Neuronal stem cell (in vitro differentiated cells): ENCODE measurements at regions not wholly inside any gene's neighbourhood (a gene's known extent, or its start where the extent isn't known, plus 50 kb on each side); places are given as distances from the start of the nearest gene placed in this dataset.

Experiments used
- DNase-seq: peaks from one replicate; pipeline ENCODE4 v3.0.0-alpha.2; 2013; ENCODE audit warnings: low spot score
- H2AFZ ChIP-seq: one replicate; pipeline ENCODE4 v1.6.1; 2013; ENCODE audit warnings: mild to moderate bottlenecking, low read length, inconsistent platforms
- H2AK5ac ChIP-seq: 2 replicates; pipeline ENCODE4 v1.6.1; 2013; ENCODE audit warnings: low read depth, mild to moderate bottlenecking, inconsistent platforms, low read length, moderate library complexity, mixed read lengths
- H2BK120ac ChIP-seq: 2 replicates; pipeline ENCODE4 v1.6.1; 2013; ENCODE audit warnings: low read depth, mild to moderate bottlenecking, inconsistent platforms, low read length, moderate library complexity, mixed read lengths
- H2BK12ac ChIP-seq: one replicate; pipeline ENCODE4 v1.6.1; 2013; ENCODE audit warnings: low read length, inconsistent platforms
- H2BK15ac ChIP-seq: 2 replicates; pipeline ENCODE4 v1.6.1; 2013; ENCODE audit warnings: mild to moderate bottlenecking, low read length, inconsistent platforms, mixed read lengths
- H2BK5ac ChIP-seq: one replicate; pipeline ENCODE4 v1.6.1; 2013; ENCODE audit warnings: inconsistent platforms, mild to moderate bottlenecking, low read length, moderate library complexity
- H3K14ac ChIP-seq: one replicate; pipeline ENCODE4 v1.6.1; 2013; ENCODE audit warnings: low read length, inconsistent platforms
- H3K18ac ChIP-seq: 2 replicates; pipeline ENCODE4 v1.6.1; 2013; ENCODE audit warnings: low read length, inconsistent platforms
- H3K23ac ChIP-seq: 2 replicates; pipeline ENCODE4 v1.6.1; 2013; ENCODE audit warnings: low read depth, mild to moderate bottlenecking, mixed read lengths, low read length, inconsistent platforms; ENCODE audit not compliant: poor library complexity
- H3K27ac ChIP-seq: replicated peaks from 3 replicates; pipeline ENCODE4 v1.5.1; 2013; ENCODE audit warnings: low read length, inconsistent platforms
- H3K27me3 ChIP-seq, 3 experiments: 2 replicates each; pipeline ENCODE4 v1.6.1; 2013; ENCODE audit warnings: low read length in 3 of 3, mild to moderate bottlenecking in 2 of 3, inconsistent platforms in 1 of 3, low read depth in 1 of 3, mixed read lengths in 1 of 3, moderate library complexity in 1 of 3; ENCODE audit not compliant: control insufficient read depth in 3 of 3, insufficient read depth in 3 of 3
- H3K36me3 ChIP-seq, 2 donors: replicated peaks in 1 of 2; 2 replicates each; pipeline ENCODE4 v1.6.1; 2013; ENCODE audit warnings: low read length in 2 of 2; ENCODE audit not compliant: control insufficient read depth in 2 of 2, insufficient read depth in 2 of 2
- H3K4ac ChIP-seq: 2 replicates; pipeline ENCODE4 v1.6.1; 2013; ENCODE audit warnings: inconsistent platforms, mild to moderate bottlenecking, low read length, moderate library complexity
- H3K4me1 ChIP-seq, 2 donors: 1 replicate in 1 of 2; 2 replicates in 1 of 2; pipeline ENCODE4 v1.6.1; 2013; ENCODE audit warnings: low read length in 2 of 2, low read depth in 1 of 2; ENCODE audit not compliant: control insufficient read depth in 2 of 2, insufficient read depth in 1 of 2
- H3K4me2 ChIP-seq: one replicate; pipeline ENCODE4 v1.6.1; 2013; ENCODE audit warnings: mild to moderate bottlenecking, low read length, inconsistent platforms; ENCODE audit not compliant: insufficient read depth, poor library complexity, severe bottlenecking
- H3K4me3 ChIP-seq, 2 donors: 2 replicates each; pipeline ENCODE4 v1.5.1; 2013; ENCODE audit warnings: low read length in 2 of 2, mild to moderate bottlenecking in 2 of 2, inconsistent platforms in 1 of 2, moderate library complexity in 1 of 2
- H3K79me1 ChIP-seq: one replicate; pipeline ENCODE4 v1.6.1; 2013; ENCODE audit warnings: low read depth, mild to moderate bottlenecking, inconsistent platforms, low read length, moderate library complexity
- H3K9ac ChIP-seq: one replicate; pipeline ENCODE4 v1.6.1; 2013; ENCODE audit warnings: mild to moderate bottlenecking, low read depth, low read length, inconsistent platforms; ENCODE audit not compliant: poor library complexity
- H3K9me3 ChIP-seq, 2 donors: replicated peaks in 1 of 2; 2 replicates each; pipeline versions ENCODE3 to v1.6.1; 2013; ENCODE audit warnings: low read length in 2 of 2, mild to moderate bottlenecking in 2 of 2, inconsistent platforms in 1 of 2, low read depth in 1 of 2, mixed read lengths in 1 of 2, moderate library complexity in 1 of 2; ENCODE audit not compliant: control insufficient read depth in 2 of 2, insufficient read depth in 1 of 2
- H4K8ac ChIP-seq: one replicate; pipeline ENCODE4 v1.6.1; 2013; ENCODE audit warnings: low read depth, mild to moderate bottlenecking, inconsistent platforms, low read length, moderate library complexity
- H4K91ac ChIP-seq: one replicate; pipeline ENCODE4 v1.6.1; 2013; ENCODE audit warnings: low read length, low read depth, mild to moderate bottlenecking, inconsistent platforms; ENCODE audit not compliant: poor library complexity
- WGBS, 2 donors: extraction: QIAGEN DNeasy Blood & Tissue Kit; methylation state at CpG; one replicate each; pipeline ENCODE4 v1.1.7; 2013; ENCODE audit warnings: missing lambda C conversion rate in 2 of 2, mixed read lengths in 1 of 2; ENCODE audit not compliant: insufficient read length in 2 of 2, insufficient replicate concordance in 1 of 2; ENCODE audit errors: extremely low coverage in 2 of 2; 5-methylcytosine and 5-hydroxymethylcytosine counted together

GRCh38 chr20:51165131-51165530 is 142.2 kb upstream of the KCNG1 start:
- no peaks in the 10 kb centered on the region for H3K36me3 ChIP-seq
- no peak overlapping the region for H3K4me2 ChIP-seq
- no peak overlapping the region for H2BK15ac ChIP-seq
- no peak overlapping the region for H3K4me3 ChIP-seq
- no peak for DNase-seq
- no peak overlapping the region for H2AFZ ChIP-seq
- H3K79me1 ChIP-seq, result no peaks in the 10 kb centered on the region
- H3K23ac ChIP-seq, result no peak overlapping the region
- H3K9ac ChIP-seq, result no peak overlapping the region
- H3K27ac ChIP-seq, result no peak overlapping the region
- H2BK12ac ChIP-seq, result no peak overlapping the region
- H4K91ac ChIP-seq, result no peak overlapping the region
- no peak overlapping the region for H2BK5ac ChIP-seq
- H3K9me3 ChIP-seq, result no peaks in the 10 kb centered on the region
- no peaks in the 10 kb centered on the region for H3K4me1 ChIP-seq
- H3K27me3 ChIP-seq, result peaks cover 0 to 1% (median 0%) of the 10 kb centered on the region in 3 experiments
- no peak overlapping the region for H3K18ac ChIP-seq
- H3K4ac ChIP-seq, result no peak overlapping the region
- H2AK5ac ChIP-seq, result no peak overlapping the region
- H3K14ac ChIP-seq, result no peak overlapping the region
- no peak overlapping the region for H2BK120ac ChIP-seq
- no peak overlapping the region for H4K8ac ChIP-seq
- WGBS, 2 donors, result no CpG with 5 or more reads among the region's 9 CpGs

GRCh38 chr20:51164731-51165130 is 141.8 kb upstream of the KCNG1 start:
- Histone ChIP-seq H3K36me3 (no peaks in the 10 kb centered on the region), H4K8ac (no peak overlapping the region), H3K4me2 (no peak overlapping the region), H2BK12ac (no peak overlapping the region), H3K79me1 (no peaks in the 10 kb centered on the region), H2AFZ (no peak overlapping the region), H3K18ac (no peak overlapping the region), H2BK5ac (no peak overlapping the region), H3K4ac (no peak overlapping the region), H3K27ac (no peak overlapping the region), H3K27me3 (peaks cover 0 to 5% (median 0%) of the 10 kb centered on the region in 3 experiments), H2AK5ac (no peak overlapping the region), H2BK15ac (no peak overlapping the region), H3K9me3 (no peaks in the 10 kb centered on the region), H3K4me3 (no peak overlapping the region), H3K9ac (no peak overlapping the region), H3K14ac (no peak overlapping the region), H3K4me1 (no peaks in the 10 kb centered on the region), H2BK120ac (no peak overlapping the region), H3K23ac (no peak overlapping the region), H4K91ac (no peak overlapping the region)
- no peak for DNase-seq
- WGBS, 2 donors, result no CpG with 5 or more reads among the region's 2 CpGs

GRCh38 chr20:51163996-51164600 is 141.2 kb upstream of the KCNG1 start:
- Histone ChIP-seq H4K91ac (no peak overlapping the region), H2BK15ac (no peak overlapping the region), H3K79me1 (no peaks in the 10 kb centered on the region), H3K36me3 (no peaks in the 10 kb centered on the region), H3K27me3 (peaks cover 0 to 10% (median 0%) of the 10 kb centered on the region in 3 experiments), H3K4ac (no peak overlapping the region), H2BK120ac (no peak overlapping the region), H3K18ac (no peak overlapping the region), H3K4me2 (no peak overlapping the region), H3K14ac (no peak overlapping the region), H3K4me3 (no peak overlapping the region), H3K23ac (no peak overlapping the region), H4K8ac (no peak overlapping the region), H2BK12ac (no peak overlapping the region), H3K4me1 (no peaks in the 10 kb centered on the region), H2AK5ac (no peak overlapping the region), H3K9me3 (no peaks in the 10 kb centered on the region), H2AFZ (no peak overlapping the region), H3K9ac (no peak overlapping the region), H3K27ac (no peak overlapping the region), H2BK5ac (no peak overlapping the region)
- DNase-seq, result no peak
- WGBS, 2 donors, result no CpG with 5 or more reads among the region's 13 CpGs

GRCh38 chr20:51162015-51162414 is 139.1 kb upstream of the KCNG1 start:
- Histone ChIP-seq H2AK5ac (no peak overlapping the region), H3K9me3 (no peaks in the 10 kb centered on the region), H3K14ac (no peak overlapping the region), H3K4me1 (no peaks in the 10 kb centered on the region), H3K27ac (no peak overlapping the region), H3K4me2 (no peak overlapping the region), H3K79me1 (no peaks in the 10 kb centered on the region), H4K8ac (no peak overlapping the region), H3K9ac (no peak overlapping the region), H3K18ac (no peak overlapping the region), H3K4ac (no peak overlapping the region), H2BK5ac (no peak overlapping the region), H3K23ac (no peak overlapping the region), H3K27me3 (peaks cover 0 to 16% (median 0%) of the 10 kb centered on the region in 3 experiments), H2BK12ac (no peak overlapping the region), H2BK120ac (no peak overlapping the region), H3K36me3 (no peaks in the 10 kb centered on the region), H3K4me3 (no peak overlapping the region), H2AFZ (no peak overlapping the region), H2BK15ac (no peak overlapping the region), H4K91ac (no peak overlapping the region)
- no CpG with 5 or more reads among the region's 6 CpGs for WGBS, 2 donors
- no peak for DNase-seq
